ENCODE measurements at regions not wholly inside any gene's neighbourhood (a gene's known extent, or its start where the extent isn't known, plus 50 kb on each side); places are given as distances from the start of the nearest gene placed in this dataset.

DNA sequence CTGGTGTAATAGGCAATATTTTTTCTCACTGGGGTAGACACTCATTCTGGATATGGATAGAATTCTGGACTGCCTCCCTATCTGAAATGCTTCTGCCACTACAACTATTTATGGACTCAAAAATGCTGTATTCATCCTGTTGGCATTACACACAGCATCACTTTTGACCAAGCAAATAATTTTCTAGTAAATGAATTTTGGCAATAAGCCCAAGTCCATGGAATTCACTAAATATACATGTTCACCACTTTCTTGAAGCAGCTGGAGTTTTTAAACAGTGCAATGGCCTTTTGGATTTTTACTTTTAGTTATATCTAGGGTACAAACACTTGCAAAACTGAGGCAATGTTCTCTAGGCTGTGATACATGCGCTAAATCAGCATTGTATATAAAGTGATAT lies 724.9 kb upstream of the EDIL3 start:
- H3K79me2 ChIP-seq (ENCODE audit: insufficient read depth, low read length): no peaks in the 10 kb centered on the region
- no peaks in the 10 kb centered on the region for H3K9me3 ChIP-seq (ENCODE audit: low read depth, low read length)
- H3K4me2 ChIP-seq (ENCODE audit: insufficient read depth, low read length): no peak overlapping the region
- no peak overlapping the region for H3K27ac ChIP-seq (ENCODE audit: low read depth, low read length)
- no peaks in the 10 kb centered on the region for H3K36me3 ChIP-seq (ENCODE audit: insufficient read depth, low read length)
- no peaks in the 10 kb centered on the region for H4K20me1 ChIP-seq (ENCODE audit: insufficient read depth, low read length)
- TF ChIP-seq, protein P1, sequence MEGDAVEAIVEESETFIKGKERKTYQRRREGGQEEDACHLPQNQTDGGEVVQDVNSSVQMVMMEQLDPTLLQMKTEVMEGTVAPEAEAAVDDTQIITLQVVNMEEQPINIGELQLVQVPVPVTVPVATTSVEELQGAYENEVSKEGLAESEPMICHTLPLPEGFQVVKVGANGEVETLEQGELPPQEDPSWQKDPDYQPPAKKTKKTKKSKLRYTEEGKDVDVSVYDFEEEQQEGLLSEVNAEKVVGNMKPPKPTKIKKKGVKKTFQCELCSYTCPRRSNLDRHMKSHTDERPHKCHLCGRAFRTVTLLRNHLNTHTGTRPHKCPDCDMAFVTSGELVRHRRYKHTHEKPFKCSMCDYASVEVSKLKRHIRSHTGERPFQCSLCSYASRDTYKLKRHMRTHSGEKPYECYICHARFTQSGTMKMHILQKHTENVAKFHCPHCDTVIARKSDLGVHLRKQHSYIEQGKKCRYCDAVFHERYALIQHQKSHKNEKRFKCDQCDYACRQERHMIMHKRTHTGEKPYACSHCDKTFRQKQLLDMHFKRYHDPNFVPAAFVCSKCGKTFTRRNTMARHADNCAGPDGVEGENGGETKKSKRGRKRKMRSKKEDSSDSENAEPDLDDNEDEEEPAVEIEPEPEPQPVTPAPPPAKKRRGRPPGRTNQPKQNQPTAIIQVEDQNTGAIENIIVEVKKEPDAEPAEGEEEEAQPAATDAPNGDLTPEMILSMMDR (IDR thresholded peaks at IDR 0.05; ENCODE audit: extremely low read depth, low read depth, low read length): no peak
- no peak overlapping the region for H2AFZ ChIP-seq (ENCODE audit: low read length)
- no peaks in the 10 kb centered on the region for H3K27me3 ChIP-seq (ENCODE audit: insufficient read depth, low read length)
- no peak for DNase-seq (ENCODE audit: insufficient read length, low spot score, missing footprints)
- H3K4me3 ChIP-seq (ENCODE audit: insufficient read depth, low read length): no peak overlapping the region
- H3K4me1 ChIP-seq (ENCODE audit: insufficient read depth, low read length): no peaks in the 10 kb centered on the region

DNA sequence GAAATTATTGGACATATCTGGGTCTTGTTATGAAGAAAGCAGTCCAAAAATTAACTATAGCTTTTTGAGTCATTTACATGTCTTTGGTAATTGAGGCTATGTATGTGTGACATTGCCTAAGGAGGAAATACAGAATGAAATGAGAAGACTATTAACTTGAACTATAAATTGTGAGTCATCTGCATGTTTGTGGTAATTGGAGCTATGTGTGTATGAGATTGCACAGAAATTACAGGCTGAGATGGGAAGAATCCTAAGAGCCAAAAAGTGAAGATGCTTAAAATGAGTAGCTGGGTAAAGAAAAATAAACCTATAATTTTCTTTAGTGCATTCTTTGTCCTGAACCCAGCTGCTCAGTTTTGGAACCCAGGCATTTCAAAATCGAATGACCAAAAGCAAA lies 747.6 kb upstream of the EDIL3 start:
- H3K4me1 ChIP-seq (ENCODE audit: insufficient read depth, low read length): no peaks in the 10 kb centered on the region
- no peak overlapping the region for H2AFZ ChIP-seq (ENCODE audit: low read length)
- no peaks in the 10 kb centered on the region for H3K27me3 ChIP-seq (ENCODE audit: insufficient read depth, low read length)
- H3K9me3 ChIP-seq (ENCODE audit: low read depth, low read length): no peaks in the 10 kb centered on the region
- no peak for DNase-seq (ENCODE audit: insufficient read length, low spot score, missing footprints)
- no peak overlapping the region for H3K4me2 ChIP-seq (ENCODE audit: insufficient read depth, low read length)
- no peak overlapping the region for H3K27ac ChIP-seq (ENCODE audit: low read depth, low read length)
- H3K79me2 ChIP-seq (ENCODE audit: insufficient read depth, low read length): no peaks in the 10 kb centered on the region
- H3K4me3 ChIP-seq (ENCODE audit: insufficient read depth, low read length): no peak overlapping the region
- TF ChIP-seq, protein P1 (IDR thresholded peaks at IDR 0.05; ENCODE audit: extremely low read depth, low read depth, low read length): no peak
- H4K20me1 ChIP-seq (ENCODE audit: insufficient read depth, low read length): no peaks in the 10 kb centered on the region
- H3K36me3 ChIP-seq (ENCODE audit: insufficient read depth, low read length): no peaks in the 10 kb centered on the region

DNA sequence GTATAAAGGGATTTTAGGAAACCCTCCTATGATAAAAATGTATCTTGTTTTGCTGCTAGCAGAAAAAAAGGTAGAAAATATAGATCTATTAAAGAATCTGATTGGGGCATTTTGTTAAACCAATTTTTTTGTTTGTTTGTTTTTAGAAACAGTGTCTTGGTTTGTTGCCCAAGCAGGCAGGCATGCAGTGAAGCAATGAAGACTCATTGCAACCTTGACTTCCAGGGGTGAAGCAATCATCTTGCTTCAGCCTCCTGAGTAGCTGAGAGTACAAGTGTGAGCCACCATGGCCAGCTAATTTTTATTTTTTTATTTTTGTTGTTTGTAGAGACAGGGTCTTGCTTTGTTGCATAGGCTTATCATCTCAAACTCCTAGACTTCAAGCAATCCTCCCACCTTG lies 755.8 kb upstream of the EDIL3 start:
- no peak overlapping the region for H3K4me3 ChIP-seq (ENCODE audit: insufficient read depth, low read length)
- no peaks in the 10 kb centered on the region for H3K4me1 ChIP-seq (ENCODE audit: insufficient read depth, low read length)
- H3K36me3 ChIP-seq (ENCODE audit: insufficient read depth, low read length): no peaks in the 10 kb centered on the region
- H3K27me3 ChIP-seq (ENCODE audit: insufficient read depth, low read length): no peaks in the 10 kb centered on the region
- DNase-seq (ENCODE audit: insufficient read length, low spot score, missing footprints): no peak
- no peaks in the 10 kb centered on the region for H4K20me1 ChIP-seq (ENCODE audit: insufficient read depth, low read length)
- no peaks in the 10 kb centered on the region for H3K79me2 ChIP-seq (ENCODE audit: insufficient read depth, low read length)
- no peak overlapping the region for H3K27ac ChIP-seq (ENCODE audit: low read depth, low read length)
- H3K4me2 ChIP-seq (ENCODE audit: insufficient read depth, low read length): no peak overlapping the region
- TF ChIP-seq, protein P1 (IDR thresholded peaks at IDR 0.05; ENCODE audit: extremely low read depth, low read depth, low read length): no peak
- H2AFZ ChIP-seq (ENCODE audit: low read length): no peak overlapping the region
- H3K9me3 ChIP-seq (ENCODE audit: low read depth, low read length): no peaks in the 10 kb centered on the region

DNA sequence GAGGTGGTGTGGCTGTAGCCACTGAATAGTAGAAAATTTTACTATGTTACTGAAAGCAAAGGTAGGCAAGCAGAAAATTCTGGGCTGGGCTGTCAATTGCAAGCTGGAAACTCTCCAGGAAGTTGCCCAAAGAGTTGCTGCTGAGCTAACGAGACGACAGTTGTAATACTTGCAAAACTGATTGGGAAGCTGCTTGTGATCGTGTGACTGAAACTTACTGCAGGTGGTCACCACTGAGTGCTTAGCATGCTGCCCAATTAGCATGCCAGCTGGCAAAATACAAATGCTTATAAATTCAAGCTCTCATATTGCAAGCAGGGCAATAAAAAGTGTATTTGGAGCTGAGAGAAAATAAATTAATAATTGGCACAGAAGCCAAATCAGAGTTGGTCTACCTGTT lies 758.5 kb upstream of the EDIL3 start:
- Histone ChIP-seq H3K4me3 (ENCODE audit: insufficient read depth, low read length) (no peak overlapping the region), H2AFZ (ENCODE audit: low read length) (no peak overlapping the region), H3K4me1 (ENCODE audit: insufficient read depth, low read length) (no peaks in the 10 kb centered on the region), H4K20me1 (ENCODE audit: insufficient read depth, low read length) (no peaks in the 10 kb centered on the region), H3K79me2 (ENCODE audit: insufficient read depth, low read length) (no peaks in the 10 kb centered on the region), H3K36me3 (ENCODE audit: insufficient read depth, low read length) (no peaks in the 10 kb centered on the region), H3K27me3 (ENCODE audit: insufficient read depth, low read length) (no peaks in the 10 kb centered on the region), H3K4me2 (ENCODE audit: insufficient read depth, low read length) (no peak overlapping the region), H3K9me3 (ENCODE audit: low read depth, low read length) (no peaks in the 10 kb centered on the region), H3K27ac (ENCODE audit: low read depth, low read length) (no peak overlapping the region)
- DNase-seq (ENCODE audit: insufficient read length, low spot score, missing footprints): no peak
- TF ChIP-seq, protein P1 (IDR thresholded peaks at IDR 0.05; ENCODE audit: extremely low read depth, low read depth, low read length): no peak
